Osteocyte (in vitro differentiated cells): ENCODE measurements at regions not wholly inside any gene's neighbourhood (a gene's known extent, or its start where the extent isn't known, plus 50 kb on each side); places are given as distances from the start of the nearest gene placed in this dataset.
"Not testable (repeated sequence)": the region's sequence is repeated elsewhere in the genome, so short reads cannot be mapped to it uniquely, and the experiment has no call there.

Experiments
- DNase-seq: peaks from one replicate; pipeline ENCODE4 v3.0.0; 2021; ENCODE audit warnings: mixed read lengths; ENCODE audit not compliant: unreplicated experiment; ENCODE audit errors: extremely low spot score
- H3K27ac Mint-ChIP-seq: one replicate; pipeline ENCODE4 v1.8.0; 2021; ENCODE audit warnings: mild to moderate bottlenecking, mixed read lengths; ENCODE audit not compliant: unreplicated experiment
- H3K27me3 Mint-ChIP-seq: one replicate; pipeline ENCODE4 v1.8.0; 2021; ENCODE audit warnings: mixed read lengths; ENCODE audit not compliant: unreplicated experiment
- H3K36me3 Mint-ChIP-seq: one replicate; pipeline ENCODE4 v1.8.0; 2021; ENCODE audit warnings: mixed read lengths; ENCODE audit not compliant: unreplicated experiment
- H3K4me1 Mint-ChIP-seq: one replicate; pipeline ENCODE4 v1.8.0; 2021; ENCODE audit warnings: mixed read lengths; ENCODE audit not compliant: unreplicated experiment
- H3K4me3 Mint-ChIP-seq: one replicate; pipeline ENCODE4 v1.8.0; 2021; ENCODE audit warnings: mild to moderate bottlenecking, moderate library complexity, mixed read lengths; ENCODE audit not compliant: unreplicated experiment
- H3K9me3 Mint-ChIP-seq: one replicate; pipeline ENCODE4 v1.8.0; 2021; ENCODE audit warnings: mixed read lengths; ENCODE audit not compliant: unreplicated experiment
- TF ChIP-seq, protein P1 (sequence below): fragments of 200-600 bp; sonication (generic); IDR thresholded peaks from 2 replicates; pipeline ENCODE4 v1.5.0; 2021; ENCODE audit warnings: antibody characterized with exemption, mild to moderate bottlenecking, moderate library complexity

DNA sequence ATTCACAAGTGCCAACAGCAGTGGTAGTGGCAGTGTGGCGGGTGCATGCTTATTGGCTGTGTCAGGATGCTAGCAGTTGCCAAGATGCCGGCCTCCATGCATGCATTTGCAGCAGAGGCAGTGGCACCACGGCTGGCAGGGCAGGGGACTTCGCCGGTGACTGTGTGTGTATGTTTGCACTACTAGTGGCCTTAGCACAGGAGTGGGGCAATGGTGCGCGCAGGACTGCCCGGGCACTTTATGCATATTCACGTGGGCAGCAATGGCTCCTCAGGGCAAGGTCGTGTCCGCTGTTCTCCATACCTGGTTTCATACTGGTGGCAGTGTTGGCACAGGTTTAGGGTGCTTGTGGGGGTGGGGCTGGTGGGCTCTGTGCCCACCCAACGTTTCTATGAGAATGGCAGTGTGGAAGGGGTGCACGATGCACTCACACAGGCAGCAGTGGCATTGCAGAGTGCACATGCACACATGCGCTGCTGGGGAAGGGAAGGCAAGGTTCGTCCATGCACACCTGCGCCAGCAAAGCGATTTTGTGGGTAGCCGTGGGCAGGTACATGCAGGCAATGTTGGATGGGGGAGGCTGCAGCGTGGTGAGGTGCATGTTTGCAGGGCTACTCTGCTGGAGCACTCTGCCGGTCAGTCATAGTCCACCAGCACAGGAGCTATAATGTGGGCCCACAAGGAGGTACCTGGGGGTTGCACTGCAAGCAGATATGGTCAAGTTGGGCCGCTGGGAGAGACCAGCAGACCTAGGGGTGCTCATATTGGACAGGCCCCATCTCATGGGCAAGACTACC lies 338.9 kb upstream of the TECRL start:
- Mint-ChIP-seq H3K27ac (no peak overlapping the region), H3K4me3 (no peak overlapping the region), H3K9me3 (no peaks in the 10 kb centered on the region)

DNA sequence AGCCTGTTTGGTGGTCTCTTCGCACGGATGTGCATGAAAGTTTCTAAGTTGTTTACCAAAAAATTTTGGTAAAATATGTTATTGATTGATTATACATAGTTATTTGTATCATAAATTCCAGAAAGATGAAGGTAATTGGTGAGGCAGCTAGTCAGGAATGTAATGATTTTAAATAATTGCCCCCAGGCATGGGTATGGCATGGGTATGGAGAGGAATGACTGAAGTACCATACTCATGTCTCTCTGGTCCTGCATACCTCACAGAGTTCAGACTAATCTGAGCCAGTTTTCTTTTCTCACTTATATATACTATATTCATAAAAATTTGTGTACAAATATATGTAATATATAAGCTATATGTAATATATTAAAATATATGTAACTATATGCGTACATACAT lies 329.0 kb upstream of the TECRL start:
- Mint-ChIP-seq H3K9me3 (no peaks in the 10 kb centered on the region), H3K4me1 (no peaks in the 10 kb centered on the region), H3K4me3 (no peak overlapping the region), H3K36me3 (no peaks in the 10 kb centered on the region), H3K27ac (no peak overlapping the region), H3K27me3 (peaks cover 5% of the 10 kb centered on the region)
- no peak for DNase-seq
- TF ChIP-seq, protein P1, sequence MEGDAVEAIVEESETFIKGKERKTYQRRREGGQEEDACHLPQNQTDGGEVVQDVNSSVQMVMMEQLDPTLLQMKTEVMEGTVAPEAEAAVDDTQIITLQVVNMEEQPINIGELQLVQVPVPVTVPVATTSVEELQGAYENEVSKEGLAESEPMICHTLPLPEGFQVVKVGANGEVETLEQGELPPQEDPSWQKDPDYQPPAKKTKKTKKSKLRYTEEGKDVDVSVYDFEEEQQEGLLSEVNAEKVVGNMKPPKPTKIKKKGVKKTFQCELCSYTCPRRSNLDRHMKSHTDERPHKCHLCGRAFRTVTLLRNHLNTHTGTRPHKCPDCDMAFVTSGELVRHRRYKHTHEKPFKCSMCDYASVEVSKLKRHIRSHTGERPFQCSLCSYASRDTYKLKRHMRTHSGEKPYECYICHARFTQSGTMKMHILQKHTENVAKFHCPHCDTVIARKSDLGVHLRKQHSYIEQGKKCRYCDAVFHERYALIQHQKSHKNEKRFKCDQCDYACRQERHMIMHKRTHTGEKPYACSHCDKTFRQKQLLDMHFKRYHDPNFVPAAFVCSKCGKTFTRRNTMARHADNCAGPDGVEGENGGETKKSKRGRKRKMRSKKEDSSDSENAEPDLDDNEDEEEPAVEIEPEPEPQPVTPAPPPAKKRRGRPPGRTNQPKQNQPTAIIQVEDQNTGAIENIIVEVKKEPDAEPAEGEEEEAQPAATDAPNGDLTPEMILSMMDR, result no peak

More for the DNA sequence above, 338.9 kb upstream of the TECRL start:
- TF ChIP-seq, protein P1, result no peak
- DNase-seq, result no peak
- no peaks in the 10 kb centered on the region for H3K4me1 Mint-ChIP-seq
- no peaks in the 10 kb centered on the region for H3K36me3 Mint-ChIP-seq
- peaks cover 20% of the 10 kb centered on the region for H3K27me3 Mint-ChIP-seq

DNA sequence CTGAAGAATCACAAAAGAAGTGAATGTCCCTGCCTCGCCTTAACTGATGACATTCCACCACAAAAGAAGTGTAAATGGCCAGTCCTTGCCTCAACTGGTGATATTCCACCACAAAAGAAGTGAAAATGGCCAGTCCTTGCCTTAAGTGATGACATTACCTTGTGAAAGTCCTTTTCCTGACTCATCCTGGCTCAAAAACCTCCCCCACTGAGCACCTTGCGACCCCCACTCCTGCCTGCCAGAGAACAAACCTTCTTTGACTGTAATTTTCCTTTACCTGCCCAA lies 328.5 kb upstream of the TECRL start:
- H3K4me3 Mint-ChIP-seq, H3K27ac Mint-ChIP-seq, H3K4me1 Mint-ChIP-seq, DNase-seq, H3K9me3 Mint-ChIP-seq, H3K36me3 Mint-ChIP-seq, H3K27me3 Mint-ChIP-seq: not testable (repeated sequence)

DNA sequence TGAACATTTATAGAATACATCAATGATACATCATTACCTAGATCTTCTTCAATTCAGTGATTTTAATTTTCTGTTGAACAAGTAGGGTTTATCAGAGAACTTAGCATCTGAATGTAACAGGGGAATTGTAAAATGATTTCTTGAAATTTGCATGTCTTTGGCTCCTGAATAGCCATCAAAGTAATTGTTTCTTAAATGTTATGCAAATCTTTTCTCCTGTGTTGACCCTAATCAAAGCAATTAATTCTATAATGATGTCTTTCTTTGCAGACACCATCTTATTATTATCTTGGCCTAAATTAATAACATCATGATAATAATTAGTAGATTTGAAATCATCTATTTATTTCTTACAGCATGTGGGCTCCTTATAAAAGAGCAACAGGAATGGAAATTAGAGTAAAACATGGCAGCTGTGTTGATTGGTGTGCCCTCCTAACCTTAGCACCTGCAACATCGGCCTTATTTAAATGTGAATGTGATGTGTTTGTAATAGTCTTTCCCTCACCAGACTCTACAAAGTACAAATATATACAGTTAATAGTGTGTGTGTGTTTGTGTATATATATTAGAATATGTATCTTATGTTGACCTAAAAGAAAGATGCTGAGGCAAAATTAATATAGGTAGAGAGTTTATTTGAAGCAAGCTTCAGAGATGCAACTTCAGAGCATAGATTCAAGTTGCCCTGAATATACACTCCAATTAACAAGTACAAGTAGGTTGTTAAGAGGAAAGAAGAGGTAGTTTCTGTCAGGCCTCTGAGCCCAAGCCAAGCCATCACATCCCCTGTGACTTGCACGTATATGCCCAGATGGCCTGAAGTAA lies 328.0 kb upstream of the TECRL start:
- H3K9me3 Mint-ChIP-seq, result no peaks in the 10 kb centered on the region
- H3K4me1 Mint-ChIP-seq, result no peaks in the 10 kb centered on the region
- no peak overlapping the region for H3K4me3 Mint-ChIP-seq
- peaks cover 5% of the 10 kb centered on the region for H3K27me3 Mint-ChIP-seq
- no peaks in the 10 kb centered on the region for H3K36me3 Mint-ChIP-seq
- TF ChIP-seq, protein P1, result no peak
- no peak for DNase-seq
- no peak overlapping the region for H3K27ac Mint-ChIP-seq

DNA sequence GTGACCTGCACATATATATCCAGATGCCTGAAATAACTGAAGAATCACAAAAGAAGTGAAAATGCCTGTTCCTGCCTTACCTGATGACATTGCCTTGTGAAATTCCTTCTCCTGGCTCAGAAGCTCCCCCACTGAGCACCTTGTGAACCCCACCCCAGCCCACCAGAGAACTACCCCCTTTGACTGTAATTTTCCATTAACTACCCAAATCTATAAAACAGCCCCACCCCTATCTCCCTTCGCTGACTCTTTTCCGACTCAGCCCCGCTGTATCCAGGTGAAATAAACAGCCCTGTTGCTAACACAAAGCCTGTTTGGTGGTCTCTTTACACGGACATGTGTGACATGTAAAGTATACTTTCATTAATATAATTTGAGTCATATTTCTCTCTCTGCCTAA lies 320.3 kb upstream of the TECRL start:
- Mint-ChIP-seq H3K36me3 (no peaks in the 10 kb centered on the region), H3K4me1 (no peaks in the 10 kb centered on the region), H3K27ac (no peak overlapping the region), H3K4me3 (no peak overlapping the region), H3K27me3 (peaks cover 5% of the 10 kb centered on the region), H3K9me3 (no peaks in the 10 kb centered on the region)
- no peak for DNase-seq
- TF ChIP-seq, protein P1, result no peak
